ENCODE measurements at regions not wholly inside any gene's neighbourhood (a gene's known extent, or its start where the extent isn't known, plus 50 kb on each side); places are given as distances from the start of the nearest gene placed in this dataset.

DNA sequence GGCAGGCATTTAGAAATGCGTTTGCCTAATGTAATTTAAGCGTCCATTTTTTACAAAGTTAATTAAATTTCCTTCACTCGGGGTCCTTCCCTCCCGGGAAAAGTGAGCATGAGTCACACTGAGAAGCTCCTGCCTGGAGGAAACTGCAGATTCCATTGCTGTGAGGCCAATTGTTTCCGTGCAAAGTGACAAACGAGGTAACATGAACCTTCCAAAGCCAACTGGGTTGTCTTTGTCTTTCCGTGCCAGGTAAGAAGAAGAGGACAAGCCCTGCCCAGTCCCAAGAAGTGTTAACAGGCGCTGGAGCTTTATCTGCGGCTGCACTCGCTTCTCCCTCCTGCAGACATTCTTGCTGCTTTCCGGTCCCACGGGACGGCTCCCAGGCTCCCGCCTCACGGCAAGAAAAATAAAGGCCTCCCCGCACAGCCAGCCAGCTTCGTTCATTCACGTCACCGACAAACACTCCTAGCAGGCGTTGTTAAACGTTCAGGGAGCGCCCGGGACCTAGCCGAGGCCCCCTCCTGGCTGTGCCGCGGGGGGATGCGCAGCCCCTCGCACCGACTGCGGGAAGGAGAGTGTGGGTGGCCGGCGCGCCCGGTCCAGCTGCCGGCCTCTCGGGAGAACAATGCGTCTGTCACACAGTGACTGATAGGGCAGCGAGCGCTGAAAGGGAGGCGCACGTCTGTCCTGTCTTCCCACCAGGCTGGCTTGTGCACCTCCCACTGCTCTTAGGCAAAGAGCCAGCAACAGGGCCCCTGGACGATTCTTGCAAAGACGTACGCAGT lies 61.5 kb upstream of the HDDC2 start:
- DNase-seq (ENCODE audit: low read depth): no peak
- CTCF ChIA-PET: no interaction called here
- Histone ChIP-seq H3K4me3 (ENCODE audit: low read depth, low read length) (peak overlapping the region; percentile 35), H3K36me3 (ENCODE audit: control insufficient read depth, insufficient read depth, low read length) (no peaks in the 10 kb centered on the region), H3K27me3 (ENCODE audit: control insufficient read depth, insufficient read depth, low read length) (peaks cover 9% of the 10 kb centered on the region)
- POLR2A ChIA-PET: no interaction called here
- TF ChIP-seq, protein P1, sequence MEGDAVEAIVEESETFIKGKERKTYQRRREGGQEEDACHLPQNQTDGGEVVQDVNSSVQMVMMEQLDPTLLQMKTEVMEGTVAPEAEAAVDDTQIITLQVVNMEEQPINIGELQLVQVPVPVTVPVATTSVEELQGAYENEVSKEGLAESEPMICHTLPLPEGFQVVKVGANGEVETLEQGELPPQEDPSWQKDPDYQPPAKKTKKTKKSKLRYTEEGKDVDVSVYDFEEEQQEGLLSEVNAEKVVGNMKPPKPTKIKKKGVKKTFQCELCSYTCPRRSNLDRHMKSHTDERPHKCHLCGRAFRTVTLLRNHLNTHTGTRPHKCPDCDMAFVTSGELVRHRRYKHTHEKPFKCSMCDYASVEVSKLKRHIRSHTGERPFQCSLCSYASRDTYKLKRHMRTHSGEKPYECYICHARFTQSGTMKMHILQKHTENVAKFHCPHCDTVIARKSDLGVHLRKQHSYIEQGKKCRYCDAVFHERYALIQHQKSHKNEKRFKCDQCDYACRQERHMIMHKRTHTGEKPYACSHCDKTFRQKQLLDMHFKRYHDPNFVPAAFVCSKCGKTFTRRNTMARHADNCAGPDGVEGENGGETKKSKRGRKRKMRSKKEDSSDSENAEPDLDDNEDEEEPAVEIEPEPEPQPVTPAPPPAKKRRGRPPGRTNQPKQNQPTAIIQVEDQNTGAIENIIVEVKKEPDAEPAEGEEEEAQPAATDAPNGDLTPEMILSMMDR (IDR thresholded peaks at IDR 0.05; ENCODE audit: insufficient read depth, low read depth, low read length): no peak

DNA sequence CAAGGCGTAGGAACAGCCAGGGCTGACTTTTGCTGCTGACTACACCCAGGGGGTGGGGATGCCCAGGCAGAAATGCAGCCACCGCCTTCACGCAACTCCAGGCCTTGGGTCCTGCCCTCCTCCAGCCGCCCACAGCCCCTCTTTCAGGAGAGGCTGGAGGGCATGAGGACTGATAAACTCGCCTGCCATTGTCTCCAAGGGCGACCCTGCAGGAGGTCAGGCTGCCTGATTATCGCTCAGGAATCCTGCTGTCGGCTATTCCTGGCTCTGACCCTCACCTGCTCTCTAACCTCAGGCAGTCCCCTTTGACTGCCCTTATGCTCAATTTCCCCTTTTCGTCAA lies 62.0 kb upstream of the HDDC2 start:
- TF ChIP-seq, protein P1 (IDR thresholded peaks at IDR 0.05; ENCODE audit: insufficient read depth, low read depth, low read length): no peak
- no peak for DNase-seq (ENCODE audit: low read depth)
- peaks cover 9% of the 10 kb centered on the region for H3K27me3 ChIP-seq (ENCODE audit: control insufficient read depth, insufficient read depth, low read length)
- CTCF ChIA-PET: no interaction called here
- peak overlapping the region; percentile 35; the same call in 1 of the 2 replicates for H3K4me3 ChIP-seq (ENCODE audit: low read depth, low read length)
- no peaks in the 10 kb centered on the region for H3K36me3 ChIP-seq (ENCODE audit: control insufficient read depth, insufficient read depth, low read length)
- POLR2A ChIA-PET: no interaction called here

DNA sequence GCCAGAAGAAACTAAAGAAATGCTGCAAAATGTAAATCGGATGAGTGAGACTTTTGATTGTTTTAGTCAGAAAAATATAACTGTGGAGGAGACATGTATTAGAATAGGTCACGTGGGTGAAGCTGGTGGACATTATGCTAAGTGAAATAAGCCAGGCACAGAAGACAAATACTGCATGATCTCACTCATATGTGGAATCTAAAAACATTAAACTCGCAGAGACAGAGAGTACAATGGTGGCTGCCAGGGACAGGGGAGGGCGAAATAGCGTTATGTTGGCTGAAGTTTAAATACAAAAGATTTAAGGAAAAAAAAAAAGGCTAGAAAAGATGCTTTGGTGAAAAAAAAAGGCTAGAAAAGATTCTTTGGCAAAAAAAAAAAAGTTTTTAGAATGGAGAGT lies 63.5 kb upstream of the HDDC2 start:
- CTCF ChIA-PET: no interaction called here
- DNase-seq (ENCODE audit: low read depth): no peak
- POLR2A ChIA-PET: no interaction called here

DNA sequence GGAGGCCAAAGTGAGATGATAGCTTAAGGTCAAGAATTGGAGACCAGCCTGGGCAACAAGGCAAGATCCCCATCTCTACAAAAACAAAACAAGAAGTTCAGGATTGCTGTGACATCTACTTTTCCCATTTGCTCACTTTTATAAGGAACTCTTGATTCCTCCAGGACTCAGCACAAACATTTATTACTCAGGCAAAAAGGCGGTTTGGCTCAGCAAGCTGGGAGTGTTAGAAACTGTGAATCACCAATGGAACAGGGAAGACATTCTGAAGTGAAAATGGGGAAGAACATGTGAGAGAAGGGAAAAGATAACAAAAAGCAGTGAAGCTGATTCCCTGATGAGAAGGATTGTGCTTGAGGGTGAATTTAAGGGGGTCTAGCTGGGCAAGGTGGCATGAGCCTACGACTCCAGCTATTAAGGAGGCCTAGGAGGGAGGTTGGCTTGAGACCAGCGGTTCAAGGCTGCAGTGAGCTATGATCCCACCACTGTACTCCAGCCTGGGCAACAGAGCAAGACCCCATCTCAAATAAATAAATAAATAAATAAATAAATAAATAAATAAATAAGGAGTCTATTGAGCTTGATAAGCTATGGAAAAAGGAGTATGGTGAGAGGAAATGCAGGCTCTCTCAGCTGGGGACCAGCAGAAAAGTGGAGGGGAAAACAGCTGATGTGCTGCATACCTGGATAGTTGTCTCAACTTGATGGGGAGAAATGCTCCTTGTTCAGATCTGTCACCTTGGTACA lies 65.4 kb upstream of the HDDC2 start:
- H3K4me3 ChIP-seq (ENCODE audit: low read depth, low read length): no peak overlapping the region
- ChIA-PET POLR2A (no interaction called here), CTCF (no interaction called here)
- TF ChIP-seq, protein P1 (IDR thresholded peaks at IDR 0.05; ENCODE audit: insufficient read depth, low read depth, low read length): no peak
- peaks cover 9% of the 10 kb centered on the region for H3K27me3 ChIP-seq (ENCODE audit: control insufficient read depth, insufficient read depth, low read length)
- no peaks in the 10 kb centered on the region for H3K36me3 ChIP-seq (ENCODE audit: control insufficient read depth, insufficient read depth, low read length)
- DNase-seq (ENCODE audit: low read depth): no peak

More for the DNA sequence above, 63.5 kb upstream of the HDDC2 start:
- H3K4me3 ChIP-seq (ENCODE audit: low read depth, low read length): no peak overlapping the region
- TF ChIP-seq, protein P1 (IDR thresholded peaks at IDR 0.05; ENCODE audit: insufficient read depth, low read depth, low read length): no peak
- H3K27me3 ChIP-seq (ENCODE audit: control insufficient read depth, insufficient read depth, low read length): peaks cover 9% of the 10 kb centered on the region
- H3K36me3 ChIP-seq (ENCODE audit: control insufficient read depth, insufficient read depth, low read length): no peaks in the 10 kb centered on the region

DNA sequence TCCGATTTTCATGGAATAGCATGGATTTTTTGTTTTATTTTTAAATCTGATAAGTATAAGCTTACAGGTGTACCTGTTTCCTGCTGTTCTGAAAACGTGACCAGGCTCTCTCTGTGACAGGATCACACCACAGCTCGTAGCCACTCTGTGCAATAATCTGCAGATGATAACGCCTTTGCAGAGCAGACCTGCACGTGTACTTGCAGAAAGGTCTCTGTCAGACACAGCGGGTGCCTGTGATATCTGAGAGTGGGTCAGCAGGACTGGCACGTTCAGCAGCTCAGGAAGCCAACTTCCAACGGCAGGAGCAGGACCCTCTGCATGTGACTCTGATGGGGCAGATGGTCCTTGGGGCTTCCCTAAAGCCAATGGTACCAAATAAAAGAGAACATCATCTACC lies 68.6 kb upstream of the HDDC2 start:
- Histone ChIP-seq H3K36me3 (ENCODE audit: control insufficient read depth, insufficient read depth, low read length) (no peaks in the 10 kb centered on the region), H3K4me3 (ENCODE audit: low read depth, low read length) (no peak overlapping the region), H3K27me3 (ENCODE audit: control insufficient read depth, insufficient read depth, low read length) (peaks cover 2% of the 10 kb centered on the region; the same call in 1 of the 2 replicates)
- ChIA-PET CTCF (interaction anchor here (0.8 kb wide), 1 partner anchor 386 kb away, joined by 4 read pairs; no protein-coding TSS in a partner anchor), POLR2A (no interaction called here)
- DNase-seq (ENCODE audit: low read depth): no peak
- TF ChIP-seq, protein P1 (IDR thresholded peaks at IDR 0.05; ENCODE audit: insufficient read depth, low read depth, low read length): no peak
